ENCODE measurements at regions not wholly inside any gene's neighbourhood (a gene's known extent, or its start where the extent isn't known, plus 50 kb on each side); places are given as distances from the start of the nearest gene placed in this dataset.

DNA sequence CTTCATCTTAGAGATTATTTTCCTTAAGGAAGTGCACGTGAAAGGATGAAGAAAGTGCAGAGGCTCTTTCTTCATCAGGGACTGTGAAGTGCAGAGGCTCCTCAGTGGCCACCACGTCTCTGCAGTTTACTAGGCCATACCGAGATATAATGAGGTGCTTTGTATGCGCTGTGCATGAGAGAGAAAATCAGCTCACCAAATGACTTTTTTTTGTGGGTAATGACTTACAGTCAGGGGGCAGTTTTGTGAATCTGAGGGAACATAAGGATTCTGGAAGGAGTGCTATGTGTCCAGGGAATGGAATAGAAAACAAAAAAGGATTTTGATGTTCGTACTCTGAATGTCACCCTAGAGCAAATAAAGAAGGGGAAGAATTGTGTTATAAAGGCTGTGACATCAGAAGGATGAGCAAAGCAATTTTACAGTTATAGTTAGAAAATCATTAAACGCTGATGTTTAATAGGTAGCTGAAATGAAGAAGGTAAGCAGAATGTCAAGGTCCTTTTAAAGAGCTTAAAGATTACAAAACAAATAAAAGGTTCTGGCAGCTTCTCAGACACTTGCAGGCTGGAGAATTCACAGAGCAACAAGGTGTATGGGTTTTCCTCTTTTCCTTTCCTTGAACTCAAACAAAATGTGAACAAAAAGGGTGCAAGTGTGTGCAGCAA lies 247.5 kb upstream of the NOVA1 start:
- TF ChIP-seq EP300 (IDR thresholded peaks at IDR 0.05; ENCODE audit: borderline replicate concordance) (no peak), TCF12 (IDR thresholded peaks at IDR 0.05; ENCODE audit: low read depth) (no peak), ZBTB7A (IDR thresholded peaks at IDR 0.05; ENCODE audit: low read depth) (no peak), CREB1 (IDR thresholded peaks at IDR 0.05; ENCODE audit: low read depth) (no peak), YY1 (IDR thresholded peaks at IDR 0.05; ENCODE audit: low read depth) (no peak), TEAD4 (IDR thresholded peaks at IDR 0.05) (no peak), EGR1 (IDR thresholded peaks at IDR 0.05) (no peak)
- TF ChIP-seq, protein P1, sequence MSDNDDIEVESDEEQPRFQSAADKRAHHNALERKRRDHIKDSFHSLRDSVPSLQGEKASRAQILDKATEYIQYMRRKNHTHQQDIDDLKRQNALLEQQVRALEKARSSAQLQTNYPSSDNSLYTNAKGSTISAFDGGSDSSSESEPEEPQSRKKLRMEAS (IDR thresholded peaks at IDR 0.05), result no peak
- TF ChIP-seq, protein P2, sequence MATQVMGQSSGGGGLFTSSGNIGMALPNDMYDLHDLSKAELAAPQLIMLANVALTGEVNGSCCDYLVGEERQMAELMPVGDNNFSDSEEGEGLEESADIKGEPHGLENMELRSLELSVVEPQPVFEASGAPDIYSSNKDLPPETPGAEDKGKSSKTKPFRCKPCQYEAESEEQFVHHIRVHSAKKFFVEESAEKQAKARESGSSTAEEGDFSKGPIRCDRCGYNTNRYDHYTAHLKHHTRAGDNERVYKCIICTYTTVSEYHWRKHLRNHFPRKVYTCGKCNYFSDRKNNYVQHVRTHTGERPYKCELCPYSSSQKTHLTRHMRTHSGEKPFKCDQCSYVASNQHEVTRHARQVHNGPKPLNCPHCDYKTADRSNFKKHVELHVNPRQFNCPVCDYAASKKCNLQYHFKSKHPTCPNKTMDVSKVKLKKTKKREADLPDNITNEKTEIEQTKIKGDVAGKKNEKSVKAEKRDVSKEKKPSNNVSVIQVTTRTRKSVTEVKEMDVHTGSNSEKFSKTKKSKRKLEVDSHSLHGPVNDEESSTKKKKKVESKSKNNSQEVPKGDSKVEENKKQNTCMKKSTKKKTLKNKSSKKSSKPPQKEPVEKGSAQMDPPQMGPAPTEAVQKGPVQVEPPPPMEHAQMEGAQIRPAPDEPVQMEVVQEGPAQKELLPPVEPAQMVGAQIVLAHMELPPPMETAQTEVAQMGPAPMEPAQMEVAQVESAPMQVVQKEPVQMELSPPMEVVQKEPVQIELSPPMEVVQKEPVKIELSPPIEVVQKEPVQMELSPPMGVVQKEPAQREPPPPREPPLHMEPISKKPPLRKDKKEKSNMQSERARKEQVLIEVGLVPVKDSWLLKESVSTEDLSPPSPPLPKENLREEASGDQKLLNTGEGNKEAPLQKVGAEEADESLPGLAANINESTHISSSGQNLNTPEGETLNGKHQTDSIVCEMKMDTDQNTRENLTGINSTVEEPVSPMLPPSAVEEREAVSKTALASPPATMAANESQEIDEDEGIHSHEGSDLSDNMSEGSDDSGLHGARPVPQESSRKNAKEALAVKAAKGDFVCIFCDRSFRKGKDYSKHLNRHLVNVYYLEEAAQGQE (IDR thresholded peaks at IDR 0.05; ENCODE audit: low read depth), result no peak

DNA sequence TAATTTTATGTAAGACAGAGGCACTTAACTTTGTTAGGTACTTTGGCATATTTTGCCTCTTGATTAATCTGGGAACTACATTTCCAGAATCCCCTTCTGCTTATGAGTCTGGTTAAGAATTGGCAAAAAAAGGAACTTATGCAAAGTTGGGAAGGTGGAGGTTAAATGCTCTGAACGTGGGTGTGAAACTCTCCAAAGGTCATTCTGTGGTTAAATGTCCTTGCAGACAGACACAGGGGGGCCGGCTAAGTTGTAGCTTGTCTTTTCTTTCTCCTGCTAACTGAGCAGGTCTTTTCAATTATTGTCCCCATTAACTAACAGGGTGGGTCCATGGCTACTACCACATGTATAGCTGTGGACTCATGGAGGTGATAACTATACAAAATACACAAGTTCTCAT lies 248.6 kb upstream of the NOVA1 start:
- TF ChIP-seq CEBPB (IDR thresholded peaks at IDR 0.05), result no peak
- no peak for TF ChIP-seq NFIC (IDR thresholded peaks at IDR 0.05)
- TF ChIP-seq RAD21 (IDR thresholded peaks at IDR 0.05; ENCODE audit: low read depth), result no peak
- TF ChIP-seq, protein P2 (IDR thresholded peaks at IDR 0.05; ENCODE audit: low read depth), result no peak
- TF ChIP-seq TCF12 (IDR thresholded peaks at IDR 0.05; ENCODE audit: low read depth), result no peak
- TF ChIP-seq, protein P1 (IDR thresholded peaks at IDR 0.05), result no peak
- no peak for TF ChIP-seq TAF1 (IDR thresholded peaks at IDR 0.05; ENCODE audit: low read depth)
- TF ChIP-seq, protein P3, sequence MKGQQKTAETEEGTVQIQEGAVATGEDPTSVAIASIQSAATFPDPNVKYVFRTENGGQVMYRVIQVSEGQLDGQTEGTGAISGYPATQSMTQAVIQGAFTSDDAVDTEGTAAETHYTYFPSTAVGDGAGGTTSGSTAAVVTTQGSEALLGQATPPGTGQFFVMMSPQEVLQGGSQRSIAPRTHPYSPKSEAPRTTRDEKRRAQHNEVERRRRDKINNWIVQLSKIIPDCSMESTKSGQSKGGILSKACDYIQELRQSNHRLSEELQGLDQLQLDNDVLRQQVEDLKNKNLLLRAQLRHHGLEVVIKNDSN (IDR thresholded peaks at IDR 0.05), result no peak
- no peak for TF ChIP-seq EGR1 (IDR thresholded peaks at IDR 0.05)
- no peak for TF ChIP-seq ZBTB7A (IDR thresholded peaks at IDR 0.05; ENCODE audit: low read depth)
- no peak for TF ChIP-seq FOXM1 (IDR thresholded peaks at IDR 0.05; ENCODE audit: borderline replicate concordance, low read depth)
- TF ChIP-seq CREB1 (IDR thresholded peaks at IDR 0.05; ENCODE audit: low read depth), result no peak
- no peak for TF ChIP-seq YY1 (IDR thresholded peaks at IDR 0.05; ENCODE audit: low read depth)

- TF ChIP-seq EP300 (IDR thresholded peaks at IDR 0.05; ENCODE audit: borderline replicate concordance), result no peak
- no peak for TF ChIP-seq TCF12 (IDR thresholded peaks at IDR 0.05; ENCODE audit: low read depth)
- TF ChIP-seq CEBPB (IDR thresholded peaks at IDR 0.05), result no peak
- no peak for TF ChIP-seq CREB1 (IDR thresholded peaks at IDR 0.05; ENCODE audit: low read depth)
- TF ChIP-seq RAD21 (IDR thresholded peaks at IDR 0.05; ENCODE audit: low read depth), result no peak
- no peak for TF ChIP-seq FOXM1 (IDR thresholded peaks at IDR 0.05; ENCODE audit: borderline replicate concordance, low read depth)
- TF ChIP-seq, protein P3 (IDR thresholded peaks at IDR 0.05), result no peak
- TF ChIP-seq, protein P2 (IDR thresholded peaks at IDR 0.05; ENCODE audit: low read depth), result no peak
- no peak for TF ChIP-seq YY1 (IDR thresholded peaks at IDR 0.05; ENCODE audit: low read depth)
- no peak for TF ChIP-seq NFIC (IDR thresholded peaks at IDR 0.05)
- TF ChIP-seq TAF1 (IDR thresholded peaks at IDR 0.05; ENCODE audit: low read depth), result no peak
- TF ChIP-seq TEAD4 (IDR thresholded peaks at IDR 0.05), result no peak
Measured at GRCh38 chr14:26849514-26849913, 251.7 kb upstream of the NOVA1 start.

DNA sequence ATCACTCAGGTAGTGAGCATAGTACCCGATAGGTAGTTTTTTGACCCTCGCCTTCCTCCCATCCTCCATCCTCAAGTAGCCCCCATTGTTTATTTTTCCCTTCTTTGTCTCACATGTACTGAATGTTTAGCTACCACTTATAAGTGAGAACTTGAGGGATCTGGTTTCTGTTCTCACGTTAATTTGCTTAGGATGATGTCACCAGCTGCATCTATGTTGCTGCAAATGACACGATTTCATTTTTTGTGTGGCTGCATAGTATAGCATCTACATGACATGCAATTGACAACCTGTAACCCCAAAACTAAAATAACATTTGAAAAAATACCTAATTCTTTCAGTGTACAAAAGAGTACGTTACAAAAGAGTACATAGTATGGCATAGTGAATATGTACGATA lies 254.0 kb upstream of the NOVA1 start:
- no peak for TF ChIP-seq TAF1 (IDR thresholded peaks at IDR 0.05; ENCODE audit: low read depth)
- TF ChIP-seq YY1 (IDR thresholded peaks at IDR 0.05; ENCODE audit: low read depth), result no peak
- TF ChIP-seq ZBTB7A (IDR thresholded peaks at IDR 0.05; ENCODE audit: low read depth), result no peak
- no peak for TF ChIP-seq FOXM1 (IDR thresholded peaks at IDR 0.05; ENCODE audit: borderline replicate concordance, low read depth)
- no peak for TF ChIP-seq CREB1 (IDR thresholded peaks at IDR 0.05; ENCODE audit: low read depth)
- TF ChIP-seq CEBPB (IDR thresholded peaks at IDR 0.05), result no peak
- TF ChIP-seq RAD21 (IDR thresholded peaks at IDR 0.05; ENCODE audit: low read depth), result no peak
- no peak for TF ChIP-seq EGR1 (IDR thresholded peaks at IDR 0.05)
- TF ChIP-seq, protein P2 (IDR thresholded peaks at IDR 0.05; ENCODE audit: low read depth), result no peak
- TF ChIP-seq, protein P1 (IDR thresholded peaks at IDR 0.05), result no peak
- TF ChIP-seq TEAD4 (IDR thresholded peaks at IDR 0.05), result no peak
- no peak for TF ChIP-seq TCF12 (IDR thresholded peaks at IDR 0.05; ENCODE audit: low read depth)
- TF ChIP-seq NFIC (IDR thresholded peaks at IDR 0.05), result no peak
- TF ChIP-seq EP300 (IDR thresholded peaks at IDR 0.05; ENCODE audit: borderline replicate concordance), result no peak
- TF ChIP-seq, protein P3 (IDR thresholded peaks at IDR 0.05), result no peak
